ENCODE measurements at regions not wholly inside any gene's neighbourhood (a gene's known extent, or its start where the extent isn't known, plus 50 kb on each side); places are given as distances from the start of the nearest gene placed in this dataset.

GRCh38 chr5:165858118-165858517 is 2352.7 kb downstream of the MAT2B start:
- no peak overlapping the region for H3K4me3 ChIP-seq (ENCODE audit: low read length)
- no peak for TF ChIP-seq ZNF274 (IDR thresholded peaks at IDR 0.05; ENCODE audit: low read depth, low read length)

- no peak overlapping the region for H3K4me3 ChIP-seq (ENCODE audit: low read length)
- no peak for TF ChIP-seq ZNF274 (IDR thresholded peaks at IDR 0.05; ENCODE audit: low read depth, low read length)
Measured at GRCh38 chr5:165859251-165859650, 2353.8 kb downstream of the MAT2B start.

- no peak overlapping the region for H3K4me3 ChIP-seq (ENCODE audit: low read length)
- TF ChIP-seq ZNF274 (IDR thresholded peaks at IDR 0.05; ENCODE audit: low read depth, low read length): no peak
Measured at GRCh38 chr5:165863239-165863638, 2357.8 kb downstream of the MAT2B start.

GRCh38 chr5:165871291-165871690 is 2365.9 kb downstream of the MAT2B start:
- no peak for TF ChIP-seq ZNF274 (IDR thresholded peaks at IDR 0.05; ENCODE audit: low read depth, low read length)
- no peak overlapping the region for H3K4me3 ChIP-seq (ENCODE audit: low read length)

GRCh38 chr5:165874851-165875250 is 2369.4 kb downstream of the MAT2B start:
- no peak for TF ChIP-seq ZNF274 (IDR thresholded peaks at IDR 0.05; ENCODE audit: low read depth, low read length)
- no peak overlapping the region for H3K4me3 ChIP-seq (ENCODE audit: low read length)

GRCh38 chr5:165876538-165876937 is 2371.1 kb downstream of the MAT2B start:
- no peak overlapping the region for H3K4me3 ChIP-seq (ENCODE audit: low read length)
- no peak for TF ChIP-seq ZNF274 (IDR thresholded peaks at IDR 0.05; ENCODE audit: low read depth, low read length)

GRCh38 chr5:165877475-165877874 is 2372.1 kb downstream of the MAT2B start:
- no peak overlapping the region for H3K4me3 ChIP-seq (ENCODE audit: low read length)
- no peak for TF ChIP-seq ZNF274 (IDR thresholded peaks at IDR 0.05; ENCODE audit: low read depth, low read length)

- H3K4me3 ChIP-seq (ENCODE audit: low read length): no peak overlapping the region
- TF ChIP-seq ZNF274 (IDR thresholded peaks at IDR 0.05; ENCODE audit: low read depth, low read length): no peak
Measured at GRCh38 chr5:165881259-165881658, 2375.8 kb downstream of the MAT2B start.

- no peak overlapping the region for H3K4me3 ChIP-seq (ENCODE audit: low read length)
- TF ChIP-seq ZNF274 (IDR thresholded peaks at IDR 0.05; ENCODE audit: low read depth, low read length): no peak
Measured at GRCh38 chr5:165882099-165882498, 2376.7 kb downstream of the MAT2B start.

GRCh38 chr5:165885623-165886350 is 2380.4 kb downstream of the MAT2B start:
- TF ChIP-seq ZNF274 (IDR thresholded peaks at IDR 0.05; ENCODE audit: low read depth, low read length): no peak
- no peak overlapping the region for H3K4me3 ChIP-seq (ENCODE audit: low read length)

GRCh38 chr5:165887147-165887546 is 2381.7 kb downstream of the MAT2B start:
- H3K4me3 ChIP-seq (ENCODE audit: low read length): no peak overlapping the region
- no peak for TF ChIP-seq ZNF274 (IDR thresholded peaks at IDR 0.05; ENCODE audit: low read depth, low read length)

GRCh38 chr5:165892383-165892782 is 2387.0 kb downstream of the MAT2B start:
- no peak for TF ChIP-seq ZNF274 (IDR thresholded peaks at IDR 0.05; ENCODE audit: low read depth, low read length)
- no peak overlapping the region for H3K4me3 ChIP-seq (ENCODE audit: low read length)

GRCh38 chr5:165894916-165895315 is 2389.5 kb downstream of the MAT2B start:
- no peak overlapping the region for H3K4me3 ChIP-seq (ENCODE audit: low read length)
- TF ChIP-seq ZNF274 (IDR thresholded peaks at IDR 0.05; ENCODE audit: low read depth, low read length): no peak

GRCh38 chr5:165903835-165904234 is 2387.6 kb upstream of the WWC1 start:
- no peak overlapping the region for H3K4me3 ChIP-seq (ENCODE audit: low read length)
- TF ChIP-seq ZNF274 (IDR thresholded peaks at IDR 0.05; ENCODE audit: low read depth, low read length): no peak

- TF ChIP-seq ZNF274 (IDR thresholded peaks at IDR 0.05; ENCODE audit: low read depth, low read length): no peak
- H3K4me3 ChIP-seq (ENCODE audit: low read length): no peak overlapping the region
Measured at GRCh38 chr5:165906871-165907270, 2384.6 kb upstream of the WWC1 start.

- TF ChIP-seq ZNF274 (IDR thresholded peaks at IDR 0.05; ENCODE audit: low read depth, low read length): no peak
- no peak overlapping the region for H3K4me3 ChIP-seq (ENCODE audit: low read length)
Measured at GRCh38 chr5:165913059-165913458, 2378.4 kb upstream of the WWC1 start.
